GM21723 (cell line): ENCODE measurements at regions not wholly inside any gene's neighbourhood (a gene's known extent, or its start where the extent isn't known, plus 50 kb on each side); places are given as distances from the start of the nearest gene placed in this dataset.
A peak's percentile ranks its signal among the peaks of the same experiment; 100 is the strongest.

Experiments
- ATAC-seq: cut with Tn5 transposase; IDR thresholded peaks from one replicate; pipeline ENCODE4 v1.9.1; 2021; ENCODE audit warnings: mild to moderate bottlenecking, moderate library complexity; ENCODE audit not compliant: unreplicated experiment

- peak; percentile 95 for ATAC-seq
Observed at GRCh38 chr11:19441752-19442553, 201.2 kb upstream of the E2F8 start.

DNA sequence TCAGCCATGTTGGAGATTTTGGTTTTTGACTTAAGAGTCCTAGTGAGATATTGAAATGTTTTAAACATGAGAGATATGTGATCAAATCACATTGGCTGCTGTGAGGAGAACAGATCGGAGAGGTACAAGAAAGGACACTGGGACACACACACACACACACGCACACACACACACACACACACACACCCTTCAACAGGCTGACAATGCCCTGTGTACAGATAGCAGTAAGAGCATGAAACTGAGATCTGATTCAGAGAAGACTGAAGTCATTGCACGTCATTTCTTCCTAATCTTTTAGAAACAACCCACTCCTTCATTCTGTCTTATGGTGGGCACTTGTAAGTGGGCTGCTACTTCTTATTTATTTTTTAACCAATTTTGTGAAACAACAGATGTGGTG, 200.5 kb upstream of the E2F8 start:
- no peak for ATAC-seq

GRCh38 chr11:19437760-19438159, 197.0 kb upstream of the E2F8 start:
- ATAC-seq: no peak

DNA sequence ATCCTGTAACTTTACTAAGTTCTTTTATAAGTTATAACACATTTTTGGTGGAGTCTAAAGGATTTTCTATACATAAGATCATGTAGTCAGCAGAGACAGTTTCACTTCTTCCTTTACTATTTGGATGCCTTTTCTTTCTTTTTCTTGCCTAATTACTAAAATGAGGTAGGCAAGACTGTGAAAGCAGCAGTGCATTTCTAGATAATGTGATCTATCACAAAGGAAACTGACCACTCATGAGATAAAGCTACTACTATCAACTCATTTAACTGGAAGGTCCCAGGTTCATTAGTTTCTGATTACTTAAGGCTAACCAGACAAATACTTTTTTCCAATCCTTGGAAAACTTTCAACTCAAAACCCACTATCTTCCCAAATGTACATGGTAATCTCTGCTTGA, 196.2 kb upstream of the E2F8 start:
- peak; percentile 35 for ATAC-seq

GRCh38 chr11:19435306-19435989, 194.7 kb upstream of the E2F8 start:
- ATAC-seq: no peak

DNA sequence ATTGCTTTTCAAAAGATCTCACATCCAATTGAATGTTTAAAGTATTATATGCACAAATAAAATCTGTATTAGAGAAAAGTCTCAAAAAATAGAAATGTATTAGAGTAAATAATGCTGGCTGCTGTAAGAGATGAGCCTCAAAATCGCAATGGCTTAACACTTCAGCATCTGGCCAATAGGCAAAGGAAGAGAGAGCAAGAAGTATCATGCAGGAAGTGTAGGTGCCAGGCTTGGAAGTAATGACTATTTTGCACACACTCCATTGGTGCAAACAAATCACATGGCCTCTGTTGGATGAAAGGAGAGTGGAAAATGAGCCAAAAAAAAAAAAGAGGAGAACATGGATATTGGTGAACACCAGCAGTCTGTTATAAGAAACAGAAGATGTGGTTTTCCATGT, 193.0 kb upstream of the E2F8 start:
- no peak for ATAC-seq

- ATAC-seq: peak; percentile 68
Observed at GRCh38 chr11:19433367-19433766, 192.6 kb upstream of the E2F8 start.

DNA sequence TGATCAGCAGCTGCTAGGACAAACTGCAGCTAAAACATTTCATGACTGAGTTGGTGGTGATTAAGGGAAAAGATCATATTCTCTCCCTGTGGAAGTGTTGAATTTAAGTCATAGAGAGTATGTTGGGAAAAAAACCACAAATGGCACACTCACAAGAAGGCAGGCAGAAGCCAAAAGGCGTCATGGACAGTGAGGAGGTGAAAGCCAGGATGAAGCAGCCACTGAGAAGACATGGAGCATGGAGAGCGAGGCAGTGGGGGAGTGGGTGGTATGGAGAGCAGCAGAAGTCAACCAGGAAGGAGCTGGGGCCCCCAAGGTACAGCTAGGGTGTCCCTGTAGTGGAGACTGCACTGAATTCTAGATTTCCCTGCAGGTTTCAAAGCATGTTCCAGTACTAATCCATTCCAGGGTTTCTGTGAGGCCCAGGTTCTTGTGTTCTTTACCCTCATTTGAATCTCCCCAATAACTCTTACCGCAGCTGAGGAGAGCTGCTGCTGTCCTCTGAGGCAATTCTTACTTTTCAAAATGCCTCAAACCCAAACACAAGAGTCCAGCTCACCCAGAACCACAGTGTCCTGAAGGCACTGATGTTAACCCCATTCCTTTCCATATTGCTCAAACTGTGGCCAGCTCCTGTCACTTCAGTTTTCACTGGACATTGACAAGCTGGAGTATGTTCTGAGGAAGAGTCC, 191.8 kb upstream of the E2F8 start:
- ATAC-seq: peak; percentile 59

DNA sequence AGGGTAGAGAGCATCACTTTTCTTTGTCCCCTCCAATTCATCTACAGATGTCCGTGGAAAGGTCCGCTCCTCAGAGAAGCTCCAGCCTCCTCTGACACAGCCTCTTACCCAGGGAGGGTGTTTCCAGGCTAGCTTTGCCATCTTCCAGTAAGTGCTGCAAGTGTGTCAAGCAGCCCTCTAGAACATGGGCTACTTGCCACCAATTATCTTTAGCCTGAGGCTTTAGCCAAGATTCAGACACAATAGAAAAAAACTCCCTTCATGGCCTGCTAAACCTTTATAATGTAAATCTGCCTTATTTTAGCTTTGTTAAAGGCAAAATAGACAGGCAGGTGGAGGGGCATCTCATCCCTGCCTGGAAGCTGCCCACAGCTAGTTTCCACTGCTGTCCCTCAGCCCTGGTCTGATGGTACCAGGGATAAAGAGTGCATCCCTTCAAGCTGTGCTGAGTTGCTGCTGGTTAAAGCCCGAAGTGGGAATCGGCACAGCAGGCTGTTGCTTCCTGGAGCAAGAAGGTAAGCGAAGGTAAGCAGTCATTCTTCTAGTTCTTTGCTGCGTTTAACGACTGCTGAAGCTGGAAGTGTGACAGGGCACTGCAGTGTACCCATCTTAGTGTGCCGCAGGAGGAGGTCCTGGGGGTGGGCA, 190.1 kb upstream of the E2F8 start:
- no peak for ATAC-seq

- ATAC-seq: no peak
Observed at GRCh38 chr11:19430346-19430745, 189.6 kb upstream of the E2F8 start.

- no peak for ATAC-seq
Observed at GRCh38 chr11:19429108-19429760, 188.5 kb upstream of the E2F8 start.

DNA sequence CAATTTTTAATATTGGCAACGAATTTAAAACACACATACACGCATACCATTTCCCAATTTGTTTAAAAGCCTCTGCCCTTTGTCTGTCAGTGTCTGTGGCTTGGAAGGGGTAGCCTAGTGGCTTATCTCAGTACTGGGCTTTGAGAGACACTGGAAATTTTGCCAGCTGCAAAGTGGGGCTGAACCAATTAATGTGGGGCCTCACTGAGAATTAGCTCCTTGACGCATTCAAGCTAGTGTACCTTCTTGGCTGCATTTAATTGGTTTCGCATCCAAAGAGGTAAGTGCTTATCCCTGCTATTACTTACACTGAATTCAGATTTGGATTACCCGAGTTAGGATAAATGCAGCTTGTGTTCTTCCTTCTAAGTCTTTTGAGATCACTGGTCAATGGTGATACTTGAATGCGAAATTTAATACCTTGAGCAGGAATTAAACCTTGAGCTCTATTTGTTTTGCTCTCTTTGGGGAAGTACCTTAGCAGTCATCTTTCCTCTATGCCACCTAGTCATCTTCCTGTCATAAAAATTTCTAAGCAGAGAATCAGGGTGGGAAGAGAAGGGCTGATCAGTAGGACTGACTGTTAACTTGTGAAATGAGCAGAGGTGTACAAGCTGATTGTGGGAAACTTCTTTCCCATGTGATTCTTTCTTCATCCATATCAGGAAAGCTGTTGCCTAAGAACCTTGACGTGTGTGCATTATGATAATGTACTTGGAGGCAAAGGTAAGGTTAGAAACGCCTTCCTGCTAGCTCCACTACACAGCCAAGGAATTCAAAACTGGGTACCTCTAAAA, 187.7 kb upstream of the E2F8 start:
- ATAC-seq: no peak

DNA sequence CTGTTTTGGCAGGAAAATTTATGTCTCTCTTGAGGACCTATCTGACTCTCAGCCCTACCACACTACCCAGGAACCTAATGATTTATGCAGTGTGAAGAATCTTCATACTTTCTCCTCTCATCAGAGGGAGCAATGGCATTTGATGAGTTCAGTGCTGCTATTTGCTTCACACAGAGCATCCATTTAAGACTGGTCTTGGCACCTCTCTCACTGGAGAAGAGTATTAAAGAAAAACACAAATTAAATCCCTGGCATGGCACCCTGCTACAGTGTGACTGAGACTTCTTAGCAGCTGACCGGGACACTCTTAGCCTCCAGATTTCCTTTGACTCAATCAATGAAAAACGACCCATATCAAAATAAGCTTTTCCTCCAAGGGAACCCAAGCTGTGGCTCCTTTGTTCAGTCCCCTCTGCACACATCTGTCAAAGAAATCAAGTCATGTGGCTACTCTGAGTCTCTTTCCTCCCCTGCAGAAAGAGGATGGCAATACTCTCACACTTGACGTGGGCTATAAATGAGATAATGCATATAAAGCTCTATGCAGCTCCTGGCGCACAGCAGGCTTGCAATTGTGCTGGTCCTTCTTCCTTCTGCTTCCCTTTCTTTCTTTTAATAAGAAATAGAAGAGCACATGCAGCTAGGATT, 186.1 kb upstream of the E2F8 start:
- no peak for ATAC-seq

DNA sequence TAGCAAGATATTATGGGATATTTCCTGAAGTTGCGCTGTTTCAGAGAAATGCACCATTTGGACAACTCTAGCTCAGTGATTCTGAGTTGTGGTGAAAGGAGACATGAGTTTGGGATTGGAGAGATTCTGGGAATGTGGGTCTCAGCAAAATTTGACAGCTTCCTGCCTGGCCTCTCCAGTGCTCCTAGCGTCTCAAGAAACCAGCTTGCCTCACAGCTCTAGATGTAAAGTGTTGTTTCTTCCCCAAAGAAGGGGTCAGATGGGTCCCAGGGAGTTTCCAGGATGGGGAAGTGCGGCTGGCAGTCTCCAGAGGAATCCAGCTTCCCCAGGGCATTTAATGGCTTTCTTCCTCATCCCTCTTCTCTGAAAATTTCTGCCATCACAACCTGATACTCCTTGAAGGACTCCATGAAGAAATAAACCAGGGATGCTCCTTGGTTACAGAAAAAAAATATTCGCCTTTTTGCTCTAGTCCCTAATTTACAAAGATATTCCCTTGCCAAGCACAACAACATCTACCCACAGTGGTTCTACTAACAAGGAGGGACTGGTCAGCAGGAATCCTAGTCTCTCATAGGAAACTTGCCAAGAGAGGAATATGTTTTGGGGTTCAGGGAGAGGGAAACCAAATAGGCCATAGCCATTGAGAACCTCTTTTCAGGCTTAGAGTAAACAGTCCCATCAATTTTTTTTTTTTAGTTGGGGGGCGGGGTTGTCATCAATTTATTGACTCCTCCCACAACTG, 185.4 kb upstream of the E2F8 start:
- ATAC-seq: no peak

GRCh38 chr11:19422276-19422675, 181.5 kb upstream of the E2F8 start:
- no peak for ATAC-seq

DNA sequence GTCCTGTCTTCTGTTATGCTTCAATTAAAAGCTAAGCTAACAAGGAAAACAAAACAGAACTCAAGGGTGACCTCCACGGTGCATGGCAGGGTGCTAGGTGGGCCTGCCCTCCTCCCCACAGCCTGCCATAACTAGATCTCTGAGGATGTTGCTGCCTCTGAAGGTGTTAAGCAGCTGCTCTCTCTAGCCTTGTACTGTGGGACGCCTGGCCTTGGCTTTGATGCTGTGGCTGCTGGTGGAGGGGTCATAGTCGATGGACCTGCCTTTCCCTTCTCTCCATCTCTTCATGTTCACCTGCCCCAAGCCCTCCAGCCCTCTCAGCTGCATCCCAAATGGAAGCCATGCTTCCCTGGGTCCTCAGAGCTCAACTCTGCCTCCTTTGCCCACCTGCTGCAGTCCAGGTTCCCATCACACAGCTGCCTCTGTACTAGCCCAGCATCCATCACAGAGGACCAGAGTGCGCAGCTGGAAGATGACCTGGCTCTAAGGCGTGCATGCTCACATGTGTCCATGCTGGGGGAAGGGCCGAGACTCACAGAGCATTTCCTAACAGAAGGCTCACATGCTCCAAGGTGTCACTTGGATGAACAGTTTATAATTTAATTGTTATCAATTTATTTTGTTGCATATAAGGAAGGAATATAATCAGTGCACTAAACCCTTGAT, 180.3 kb upstream of the E2F8 start:
- ATAC-seq: no peak

- no peak for ATAC-seq
Observed at GRCh38 chr11:19419808-19420207, 179.1 kb upstream of the E2F8 start.

- ATAC-seq: no peak
Observed at GRCh38 chr11:19419021-19419750, 178.4 kb upstream of the E2F8 start.
